CD4-positive, alpha-beta T cell (primary cell): ENCODE measurements at regions not wholly inside any gene's neighbourhood (a gene's known extent, or its start where the extent isn't known, plus 50 kb on each side); places are given as distances from the start of the nearest gene placed in this dataset.

Experiments
- ATAC-seq: fragments of 200-7000 bp; cut with Tn5 transposase; one replicate; pipeline ENCODE4 v1.10.0; 2022; ENCODE audit warnings: mild to moderate bottlenecking; ENCODE audit not compliant: poor library complexity
- CTCF ChIA-PET: fragments of 350-600 bp; sonication (Branson Sonifier 250); formaldehyde crosslinking; loops from one replicate; lab custom pipeline; 2021; ENCODE audit warnings: antibody characterized with exemption, inconsistent platforms; lab: Charles Lee
- POLR2A ChIA-PET: fragments of 350-600 bp; sonication (Branson Sonifier 250); formaldehyde crosslinking; loops from one replicate; lab custom pipeline; 2021; ENCODE audit warnings: antibody characterized with exemption, inconsistent platforms; lab: Charles Lee
- DNase-seq, 14 experiments: peaks; one replicate each; pipeline ENCODE4 v3.0.0-alpha.2; 2013 to 2020; ENCODE audit warnings: mixed read lengths in 2 of 14
- H3K27ac ChIP-seq, 2 donors: one replicate each; pipeline versions ENCODE4 v1.5.1 to v1.7.0; 2013; ENCODE audit warnings: low read length in 2 of 2, low read depth in 1 of 2, mild to moderate bottlenecking in 1 of 2
- H3K27me3 ChIP-seq, 2 experiments: 1 replicate in 1 of 2; 2 replicates in 1 of 2; pipeline versions ENCODE4 v1.6.1 to v1.7.0; 2013; ENCODE audit warnings: low read length in 2 of 2, control low read depth in 1 of 2, mild to moderate bottlenecking in 1 of 2, moderate library complexity in 1 of 2; ENCODE audit not compliant: insufficient read depth in 2 of 2, control insufficient read depth in 1 of 2
- H3K36me3 ChIP-seq: one replicate; pipeline ENCODE4 v1.6.1; 2013; ENCODE audit warnings: low read length, control low read depth; ENCODE audit not compliant: insufficient read depth
- H3K4me1 ChIP-seq: one replicate; pipeline ENCODE4 v1.6.1; 2013; ENCODE audit warnings: low read length, control low read depth; ENCODE audit not compliant: insufficient read depth
- H3K4me3 ChIP-seq: one replicate; pipeline ENCODE4 v1.5.1; 2013; ENCODE audit warnings: mild to moderate bottlenecking, low read length, moderate library complexity
- H3K9me3 ChIP-seq, 2 experiments: 1 replicate in 1 of 2; 2 replicates in 1 of 2; pipeline versions ENCODE4 v1.6.1 to v1.7.0; 2013; ENCODE audit warnings: low read length in 2 of 2, mild to moderate bottlenecking in 2 of 2, control low read depth in 1 of 2, moderate library complexity in 1 of 2; ENCODE audit not compliant: control insufficient read depth in 1 of 2, insufficient read depth in 1 of 2
- H3K27ac Mint-ChIP-seq: one replicate; pipeline ENCODE4 v1.8.0; 2020; ENCODE audit warnings: mixed read lengths
- H3K27me3 Mint-ChIP-seq: one replicate; pipeline ENCODE4 v1.8.0; 2021; ENCODE audit warnings: mixed read lengths
- H3K36me3 Mint-ChIP-seq: one replicate; pipeline ENCODE4 v1.8.0; 2021; ENCODE audit warnings: low read depth, mixed read lengths
- H3K4me1 Mint-ChIP-seq: one replicate; pipeline ENCODE4 v1.8.0; 2021; ENCODE audit warnings: low read depth, mixed read lengths
- H3K4me3 Mint-ChIP-seq: one replicate; pipeline ENCODE4 v1.8.0; 2020; ENCODE audit warnings: mild to moderate bottlenecking, mixed read lengths
- H3K9me3 Mint-ChIP-seq: one replicate; pipeline ENCODE4 v1.8.0; 2020; ENCODE audit warnings: mixed read lengths
- intact Hi-C, 2 experiments: fragments of 100-400 bp; cut with DNase I in 1 of 2; cut with micrococcal nuclease in 1 of 2; formaldehyde crosslinking; loops; one replicate each; pipeline versions ENCODE4 v1.15.1 to v1.9.0; 2023 to 2025; cut with DNase I, micrococcal nuclease
- TF ChIP-seq, protein P1 (sequence below): fragments of 200-600 bp; IDR thresholded peaks from one replicate; pipeline ENCODE4 v1.8.0; 2022; ENCODE audit warnings: antibody characterized with exemption, mild to moderate bottlenecking

DNA sequence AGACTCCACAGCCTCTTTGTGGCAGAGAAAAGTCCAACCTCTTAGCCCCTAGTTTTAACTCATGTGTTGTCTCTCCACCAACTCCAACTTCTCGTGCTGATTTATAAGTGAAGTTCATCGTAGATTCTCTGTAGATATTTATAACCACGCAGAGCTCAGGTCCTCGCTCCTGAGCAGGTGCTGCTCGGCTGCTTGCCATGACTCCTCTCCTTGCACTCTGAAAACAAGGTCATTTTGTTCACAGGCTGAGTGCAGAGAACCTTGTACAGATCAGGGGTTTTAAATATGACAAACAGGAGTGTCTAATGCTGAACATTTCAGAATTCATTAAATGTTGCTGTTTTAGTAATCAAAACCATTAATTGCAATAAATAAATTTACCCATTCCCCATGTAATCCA lies 330.8 kb upstream of the GYPC start:
- POLR2A ChIA-PET, result no interaction called here
- ATAC-seq, result no peak

DNA sequence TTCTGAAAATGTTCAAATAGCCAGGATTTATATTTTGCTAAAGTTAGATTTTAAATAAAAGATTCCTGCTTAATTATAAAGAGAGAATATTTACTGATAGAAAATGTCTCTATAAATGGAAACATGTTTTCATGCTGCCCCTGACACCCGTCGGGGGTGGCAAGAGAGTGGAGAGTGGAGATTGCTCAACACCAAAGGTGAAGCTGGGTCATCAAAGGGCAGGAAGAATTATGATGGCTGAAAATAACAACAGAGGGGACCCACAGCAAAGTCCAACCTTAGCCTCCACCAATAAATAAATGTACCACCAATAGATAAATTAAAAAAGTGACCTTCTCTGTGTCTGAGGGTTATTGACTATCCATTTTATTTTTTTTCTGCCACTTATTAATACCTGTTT lies 326.8 kb upstream of the GYPC start:
- TF ChIP-seq, protein P1, sequence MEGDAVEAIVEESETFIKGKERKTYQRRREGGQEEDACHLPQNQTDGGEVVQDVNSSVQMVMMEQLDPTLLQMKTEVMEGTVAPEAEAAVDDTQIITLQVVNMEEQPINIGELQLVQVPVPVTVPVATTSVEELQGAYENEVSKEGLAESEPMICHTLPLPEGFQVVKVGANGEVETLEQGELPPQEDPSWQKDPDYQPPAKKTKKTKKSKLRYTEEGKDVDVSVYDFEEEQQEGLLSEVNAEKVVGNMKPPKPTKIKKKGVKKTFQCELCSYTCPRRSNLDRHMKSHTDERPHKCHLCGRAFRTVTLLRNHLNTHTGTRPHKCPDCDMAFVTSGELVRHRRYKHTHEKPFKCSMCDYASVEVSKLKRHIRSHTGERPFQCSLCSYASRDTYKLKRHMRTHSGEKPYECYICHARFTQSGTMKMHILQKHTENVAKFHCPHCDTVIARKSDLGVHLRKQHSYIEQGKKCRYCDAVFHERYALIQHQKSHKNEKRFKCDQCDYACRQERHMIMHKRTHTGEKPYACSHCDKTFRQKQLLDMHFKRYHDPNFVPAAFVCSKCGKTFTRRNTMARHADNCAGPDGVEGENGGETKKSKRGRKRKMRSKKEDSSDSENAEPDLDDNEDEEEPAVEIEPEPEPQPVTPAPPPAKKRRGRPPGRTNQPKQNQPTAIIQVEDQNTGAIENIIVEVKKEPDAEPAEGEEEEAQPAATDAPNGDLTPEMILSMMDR, result no peak
- H3K36me3 ChIP-seq, result no peaks in the 10 kb centered on the region
- H3K9me3 Mint-ChIP-seq, result peaks cover 12% of the 10 kb centered on the region
- no peak overlapping the region for H3K4me3 ChIP-seq
- ATAC-seq (no peak), DNase-seq (no peak)
- no peak overlapping the region for H3K27ac Mint-ChIP-seq
- no peaks in the 10 kb centered on the region for H3K27me3 ChIP-seq
- intact Hi-C loops, result no loop called here
- H3K4me3 Mint-ChIP-seq, result no peak overlapping the region
- H3K9me3 ChIP-seq, result peaks cover 0 to 8% of the 10 kb centered on the region in 2 experiments
- peaks cover 5% of the 10 kb centered on the region for H3K27me3 Mint-ChIP-seq
- H3K36me3 Mint-ChIP-seq, result no peaks in the 10 kb centered on the region
- CTCF ChIA-PET, result no interaction called here
- H3K4me1 ChIP-seq, result no peaks in the 10 kb centered on the region
- H3K27ac ChIP-seq, result no peak overlapping the region
- POLR2A ChIA-PET, result no interaction called here
- H3K4me1 Mint-ChIP-seq, result no peaks in the 10 kb centered on the region

More for the DNA sequence above, 330.8 kb upstream of the GYPC start:
- Mint-ChIP-seq H3K4me3 (no peak overlapping the region), H3K36me3 (no peaks in the 10 kb centered on the region), H3K27me3 (peaks cover 5% of the 10 kb centered on the region), H3K9me3 (peaks cover under 1% of the 10 kb centered on the region), H3K4me1 (no peaks in the 10 kb centered on the region), H3K27ac (no peak overlapping the region)
- Histone ChIP-seq H3K9me3 (no peaks in the 10 kb centered on the region), H3K27me3 (no peaks in the 10 kb centered on the region), H3K27ac (no peak overlapping the region), H3K4me1 (no peaks in the 10 kb centered on the region), H3K36me3 (no peaks in the 10 kb centered on the region), H3K4me3 (no peak overlapping the region)
- intact Hi-C loops, result no loop called here
- CTCF ChIA-PET, result no interaction called here
- TF ChIP-seq, protein P1, result no peak
- DNase-seq, result no peak

DNA sequence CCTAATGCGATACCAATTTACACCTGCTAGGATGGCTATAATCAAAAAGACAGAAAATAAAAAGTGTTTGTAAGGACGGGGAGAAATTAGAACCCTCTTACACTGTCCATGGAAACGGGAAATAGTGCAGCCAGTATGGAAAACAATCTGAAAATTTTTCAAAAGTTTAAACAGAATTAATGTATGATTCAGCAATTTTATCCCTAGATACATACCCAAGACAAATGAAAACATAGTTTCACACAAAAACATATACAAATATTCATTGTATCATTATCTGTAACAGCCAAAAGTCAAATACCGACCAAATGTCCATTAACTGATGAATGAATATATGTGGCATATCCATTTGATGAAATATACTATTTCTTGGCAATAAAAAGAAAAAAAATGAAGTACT lies 313.5 kb upstream of the GYPC start:
- Mint-ChIP-seq H3K9me3 (no peaks in the 10 kb centered on the region), H3K4me3 (no peak overlapping the region), H3K4me1 (no peaks in the 10 kb centered on the region), H3K27ac (no peak overlapping the region), H3K27me3 (peaks cover 4% of the 10 kb centered on the region), H3K36me3 (no peaks in the 10 kb centered on the region)
- Histone ChIP-seq H3K4me1 (no peaks in the 10 kb centered on the region), H3K36me3 (no peaks in the 10 kb centered on the region), H3K27me3 (no peaks in the 10 kb centered on the region), H3K4me3 (no peak overlapping the region), H3K27ac (no peak overlapping the region), H3K9me3 (no peaks in the 10 kb centered on the region)
- ChIA-PET POLR2A (no interaction called here), CTCF (no interaction called here)
- no peak for DNase-seq
- intact Hi-C loops, result no loop called here
- TF ChIP-seq, protein P1, result no peak
- no peak for ATAC-seq
